HL-60/S4 (cell line): ENCODE measurements at regions not wholly inside any gene's neighbourhood (a gene's known extent, or its start where the extent isn't known, plus 50 kb on each side); places are given as distances from the start of the nearest gene placed in this dataset.

Experiments used
- in situ Hi-C: fragments of 300-500 bp; cut with MboI; formaldehyde crosslinking; loops from 2 replicates; pipeline ENCODE4 v1.14.3; 2022; ENCODE audit warnings: low sequenced_read_pairs

GRCh38 chr5:61596265-61596664 lies 264.2 kb downstream of the ZSWIM6 start:
- in situ Hi-C loops = no loop called here

DNA sequence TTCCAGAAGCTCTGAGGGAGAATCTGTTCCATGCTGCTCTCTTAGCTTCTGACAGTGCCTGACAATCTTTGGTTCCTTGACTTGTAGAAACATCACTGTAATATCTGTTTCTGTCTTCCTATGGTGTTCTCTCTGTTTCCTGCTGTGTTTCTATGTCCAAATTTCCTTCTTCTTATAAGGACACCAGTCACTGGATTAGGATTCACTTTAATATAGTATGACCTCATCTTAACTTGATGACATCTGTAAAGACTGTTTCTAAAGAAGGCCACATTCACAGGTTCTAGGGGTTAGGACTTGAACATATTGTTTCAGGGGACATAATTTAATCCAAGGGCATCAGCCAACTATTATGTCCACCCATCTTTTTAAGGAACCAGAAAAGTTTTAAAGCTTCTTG lies 265.6 kb downstream of the ZSWIM6 start:
- in situ Hi-C loops = no loop called here

DNA sequence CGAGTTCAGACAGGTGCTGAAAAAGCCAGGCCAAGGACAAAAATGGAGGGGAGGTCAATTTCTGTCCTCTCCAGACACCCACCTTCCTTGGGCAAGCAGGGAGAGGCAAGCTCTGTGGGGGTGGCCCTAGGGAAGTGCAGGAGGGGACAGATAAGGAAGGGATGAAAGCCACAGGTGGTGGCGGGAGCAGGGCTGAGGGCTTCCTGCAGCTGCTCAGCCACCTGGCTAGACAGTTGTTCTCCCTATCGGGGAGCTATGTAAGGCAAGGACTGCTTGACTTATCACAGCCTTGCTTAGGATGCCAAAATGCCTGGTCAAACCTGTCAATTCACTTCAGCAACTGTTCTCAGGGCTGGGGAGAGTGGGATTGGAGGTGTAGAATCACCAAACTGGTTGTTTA lies 266.1 kb downstream of the ZSWIM6 start:
- in situ Hi-C loops = no loop called here

- in situ Hi-C loops = no loop called here
Measured at GRCh38 chr5:61599370-61600122, 267.5 kb downstream of the ZSWIM6 start.

- in situ Hi-C loops = no loop called here
Measured at GRCh38 chr5:61600123-61600444, 268.0 kb downstream of the ZSWIM6 start.

DNA sequence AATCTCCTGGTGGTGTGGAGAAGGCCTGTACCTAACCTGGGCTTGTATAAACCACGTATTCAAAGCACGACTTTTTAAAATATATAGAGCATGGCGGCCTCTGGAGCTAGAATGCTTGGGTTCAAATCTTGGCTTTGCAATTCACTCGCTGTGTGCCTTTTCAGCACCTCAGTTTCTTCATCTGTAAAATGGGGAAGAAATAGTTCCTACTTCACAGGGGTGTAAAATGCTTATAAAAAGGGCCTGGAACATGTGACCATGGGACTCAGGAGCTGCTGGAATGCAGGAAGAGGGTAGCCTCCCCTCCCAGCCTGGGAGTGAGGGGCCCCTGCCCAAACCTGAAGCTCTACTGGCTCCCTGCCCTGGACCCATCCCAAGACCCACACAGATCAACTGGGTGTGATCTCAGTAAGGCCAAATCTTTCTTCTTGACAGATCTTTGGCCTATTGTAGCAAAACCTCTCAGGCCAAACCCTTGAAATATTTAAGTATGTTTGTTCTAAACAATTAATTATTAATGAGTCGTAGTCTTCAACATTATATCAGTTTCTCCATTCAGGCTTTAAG lies 269.0 kb downstream of the ZSWIM6 start:
- in situ Hi-C loops = no loop called here

- in situ Hi-C loops = no loop called here
Measured at GRCh38 chr5:61603211-61603908, 271.3 kb downstream of the ZSWIM6 start.

- in situ Hi-C loops = no loop called here
Measured at GRCh38 chr5:61604076-61605025, 272.3 kb downstream of the ZSWIM6 start.

DNA sequence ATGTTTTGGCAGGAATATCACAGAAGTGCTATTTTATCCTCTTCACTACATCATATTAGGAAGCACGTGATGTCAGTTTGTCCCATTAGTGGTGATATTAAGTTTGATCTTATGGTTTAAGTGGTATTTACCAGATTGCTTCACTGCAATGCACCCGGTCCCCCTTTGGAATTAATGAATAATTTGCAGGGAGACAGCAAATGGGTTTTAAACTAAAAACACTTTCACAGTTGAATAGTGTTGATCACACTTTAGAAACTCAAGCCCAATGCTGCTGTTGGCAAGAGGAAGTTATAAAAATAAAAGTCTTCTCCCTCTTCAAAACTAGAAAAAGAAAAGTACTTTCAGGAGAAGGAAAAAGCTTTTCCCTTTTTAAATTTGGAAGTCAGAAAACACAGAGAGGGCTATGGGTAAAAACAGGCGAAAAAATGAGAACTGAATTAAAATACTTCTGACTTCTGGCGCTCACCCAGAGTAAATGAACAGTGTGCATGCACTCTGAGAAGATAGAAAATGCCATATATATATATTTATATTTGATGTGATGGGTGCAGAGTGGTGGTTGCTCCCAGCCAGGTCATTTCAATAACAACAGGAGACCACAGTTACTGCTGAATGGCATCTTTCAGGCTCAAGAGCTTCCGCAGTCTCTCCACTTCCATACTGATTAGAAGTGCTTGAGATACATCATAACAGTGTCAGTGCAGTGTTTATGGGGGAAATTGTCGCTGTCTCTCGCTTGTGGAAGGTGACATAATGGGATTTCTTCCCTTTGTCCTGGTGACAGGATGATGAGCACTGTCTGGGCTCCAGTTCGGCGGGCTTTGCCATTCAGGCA lies 278.0 kb downstream of the ZSWIM6 start:
- in situ Hi-C loops = no loop called here

GRCh38 chr5:61610678-61611024 lies 278.6 kb downstream of the ZSWIM6 start:
- in situ Hi-C loops = no loop called here

DNA sequence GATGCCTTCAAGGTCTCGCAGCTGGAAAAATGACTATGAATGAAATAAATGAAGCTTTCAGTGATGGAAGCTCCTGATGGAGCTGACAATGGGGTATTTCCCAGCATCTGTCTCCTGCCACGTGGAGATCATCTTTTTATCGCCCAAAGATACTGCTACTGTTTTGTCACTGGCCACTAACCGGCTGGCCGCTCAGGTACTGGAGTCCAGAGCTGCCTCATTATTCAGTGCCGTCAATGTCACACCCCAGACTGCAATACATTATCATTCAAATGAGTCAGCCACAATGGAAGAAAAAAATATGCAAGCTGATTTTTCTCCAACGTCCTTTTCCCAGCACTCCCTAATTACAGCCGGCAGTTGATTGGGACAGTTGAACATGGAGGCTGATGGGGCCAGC lies 280.4 kb downstream of the ZSWIM6 start:
- in situ Hi-C loops = no loop called here

GRCh38 chr5:61613679-61614078 lies 281.6 kb downstream of the ZSWIM6 start:
- in situ Hi-C loops = no loop called here

- in situ Hi-C loops = no loop called here
Measured at GRCh38 chr5:61614606-61615005, 282.5 kb downstream of the ZSWIM6 start.

GRCh38 chr5:61617039-61617438 lies 285.0 kb downstream of the ZSWIM6 start:
- in situ Hi-C loops = no loop called here

DNA sequence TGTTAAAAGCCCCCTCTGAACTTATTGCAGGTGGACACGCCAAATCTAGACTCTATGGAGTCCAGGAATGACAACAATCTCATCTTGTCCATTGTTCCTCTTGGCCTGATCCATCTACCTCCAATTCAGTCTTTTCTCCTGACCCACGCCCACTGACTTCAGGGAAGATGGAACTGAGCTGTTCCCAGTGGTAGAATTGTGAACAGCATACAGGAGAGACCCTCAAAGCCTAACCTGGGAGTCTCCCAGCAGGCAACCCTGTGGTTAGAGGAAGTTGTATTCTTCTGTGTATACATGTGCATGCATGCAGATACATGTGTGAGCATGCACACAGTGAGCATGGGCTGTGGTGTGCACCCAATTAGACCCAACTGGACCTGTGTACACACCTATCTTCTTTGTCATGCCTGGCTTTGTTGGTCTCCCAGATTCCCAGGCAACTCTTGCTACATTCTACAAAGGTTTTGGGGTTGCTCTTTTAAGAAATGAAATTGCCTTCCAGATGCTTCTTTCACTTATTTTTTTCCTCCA lies 286.0 kb downstream of the ZSWIM6 start:
- in situ Hi-C loops = no loop called here

GRCh38 chr5:61618577-61618976 lies 286.5 kb downstream of the ZSWIM6 start:
- in situ Hi-C loops = no loop called here

DNA sequence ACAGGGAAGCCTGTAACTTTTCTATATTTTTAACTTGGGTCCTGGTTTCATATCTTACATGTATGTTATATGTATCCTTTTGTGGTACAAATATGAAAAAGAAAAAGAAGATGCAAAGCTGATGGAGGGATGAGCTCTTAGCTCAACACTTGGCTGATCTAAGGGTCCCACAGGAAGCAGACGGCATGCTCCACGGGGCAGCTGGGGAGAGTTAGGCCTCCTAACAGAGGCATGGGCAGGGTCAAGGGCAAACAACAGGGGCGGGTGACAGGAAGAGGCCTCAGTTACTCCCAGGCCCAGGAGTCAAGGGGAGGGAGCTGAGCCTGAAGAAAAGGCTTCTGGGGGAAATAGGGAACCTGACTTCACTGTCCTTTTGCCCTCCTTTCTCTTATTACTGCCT lies 287.2 kb downstream of the ZSWIM6 start:
- in situ Hi-C loops = no loop called here

- in situ Hi-C loops = no loop called here
Measured at GRCh38 chr5:61619777-61620518, 287.9 kb downstream of the ZSWIM6 start.

DNA sequence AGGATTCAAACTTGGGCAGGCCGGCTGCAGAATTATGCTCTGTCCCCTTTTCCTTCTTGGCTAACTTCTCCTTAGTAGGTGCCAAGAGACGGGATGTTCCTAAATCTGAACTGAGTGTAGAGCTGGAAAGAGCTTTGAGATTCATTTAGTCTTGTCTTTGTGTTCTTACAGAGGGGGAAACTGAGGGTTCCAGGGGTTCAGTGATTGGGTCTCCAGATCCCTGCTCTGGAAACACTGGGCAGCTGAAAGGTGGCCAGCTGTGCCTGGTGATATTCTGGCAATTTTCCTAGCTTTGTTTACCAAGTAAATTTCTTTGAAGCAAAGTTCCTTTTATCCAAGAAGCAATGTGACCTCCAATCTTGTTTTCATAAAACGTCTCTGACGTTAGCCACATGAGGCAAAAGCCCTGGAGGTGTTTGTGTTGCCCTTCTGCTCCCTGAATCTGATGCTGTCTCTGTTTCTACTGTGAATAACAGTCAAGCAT lies 288.7 kb downstream of the ZSWIM6 start:
- in situ Hi-C loops = no loop called here
